ENCODE measurements at regions not wholly inside any gene's neighbourhood (a gene's known extent, or its start where the extent isn't known, plus 50 kb on each side); places are given as distances from the start of the nearest gene placed in this dataset.
"Not testable (repeated sequence)": the region's sequence is repeated elsewhere in the genome, so short reads cannot be mapped to it uniquely, and the experiment has no call there.

DNA sequence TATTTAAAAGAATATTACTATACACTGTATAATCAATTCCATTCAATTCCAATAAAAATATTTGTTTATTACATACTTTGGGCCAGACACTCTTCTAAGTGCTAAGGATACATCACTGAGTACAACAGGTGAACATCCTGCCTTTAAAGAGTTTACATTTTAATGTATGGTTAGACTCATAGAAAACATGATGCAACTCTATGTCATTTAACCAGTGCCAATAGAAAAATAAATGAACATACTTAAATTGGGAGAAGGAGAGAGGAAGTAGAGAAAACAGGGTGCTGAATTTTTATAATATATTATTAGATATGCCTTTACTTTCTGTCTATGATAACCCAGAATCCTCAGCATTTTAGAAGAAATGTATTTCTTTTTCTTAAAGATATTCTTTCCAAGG, 119.2 kb downstream of the TSEN15 start:
- DNase-seq (ENCODE audit: insufficient read length, low spot score) (no peak), FAIRE-seq (no peak)
- no peak for TF ChIP-seq TAF1 (IDR thresholded peaks at IDR 0.05; ENCODE audit: low read depth, low read length)
- no peak for TF ChIP-seq PAX5 (IDR thresholded peaks at IDR 0.05; ENCODE audit: insufficient read depth, low read length, severe bottlenecking)
- TF ChIP-seq SPI1 (IDR thresholded peaks at IDR 0.05; ENCODE audit: low read depth, low read length) = no peak
- no peak for TF ChIP-seq POLR2A (IDR thresholded peaks at IDR 0.05; ENCODE audit: low read depth, low read length)
- no peak for TF ChIP-seq POU2F2 (IDR thresholded peaks at IDR 0.05; ENCODE audit: low read depth, low read length)
- TF ChIP-seq POLR2AphosphoS5 (IDR thresholded peaks at IDR 0.05; ENCODE audit: low read depth, low read length) = no peak

DNA sequence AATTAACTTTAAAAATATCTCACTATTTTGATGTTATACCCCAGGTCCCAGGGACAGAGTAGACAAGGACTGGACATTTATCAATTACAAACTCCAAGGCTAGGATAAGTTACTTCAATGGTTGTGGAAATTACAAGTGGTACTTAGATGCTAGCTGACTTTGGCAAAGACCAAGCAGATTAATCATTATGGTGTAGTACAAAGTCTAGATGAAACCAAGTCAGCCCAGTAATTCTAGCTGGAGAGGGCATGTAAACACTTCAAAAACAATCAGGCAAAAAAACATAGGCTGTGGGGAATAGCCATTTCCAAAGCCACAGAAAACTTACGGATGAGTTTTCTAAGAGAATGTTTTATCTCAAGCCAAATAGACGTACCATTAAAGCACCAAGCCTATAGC, 124.5 kb downstream of the TSEN15 start:
- TF ChIP-seq SPI1 (IDR thresholded peaks at IDR 0.05; ENCODE audit: low read depth, low read length) (no peak), POLR2A (IDR thresholded peaks at IDR 0.05; ENCODE audit: low read depth, low read length) (no peak), POU2F2 (IDR thresholded peaks at IDR 0.05; ENCODE audit: low read depth, low read length) (no peak), PAX5 (IDR thresholded peaks at IDR 0.05; ENCODE audit: insufficient read depth, low read length, severe bottlenecking) (no peak)
- FAIRE-seq (no peak), DNase-seq (ENCODE audit: insufficient read length, low spot score) (no peak)

DNA sequence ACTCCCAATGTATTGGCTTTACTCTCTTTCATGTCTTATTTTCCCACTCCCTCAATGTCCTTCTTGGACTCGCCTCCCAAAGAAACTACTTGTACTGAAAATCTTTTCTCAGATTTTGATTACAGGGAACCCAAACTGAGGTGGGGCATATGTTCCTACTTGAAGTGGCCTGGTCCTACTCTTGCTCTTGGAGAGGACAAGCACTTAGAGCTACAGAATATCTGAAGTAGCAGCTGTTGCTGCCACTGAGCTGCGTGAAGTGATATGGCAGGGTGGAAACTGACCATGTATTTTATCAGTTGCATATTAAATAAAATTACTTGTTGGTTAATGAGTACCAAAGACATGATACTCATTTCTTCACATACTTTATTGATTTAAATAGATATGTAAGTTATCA, 129.5 kb downstream of the TSEN15 start:
- no peak for TF ChIP-seq SPI1 (IDR thresholded peaks at IDR 0.05; ENCODE audit: low read depth, low read length)
- no peak for TF ChIP-seq TAF1 (IDR thresholded peaks at IDR 0.05; ENCODE audit: low read depth, low read length)
- TF ChIP-seq POLR2AphosphoS5 (IDR thresholded peaks at IDR 0.05; ENCODE audit: low read depth, low read length) = no peak
- no peak for TF ChIP-seq PAX5 (IDR thresholded peaks at IDR 0.05; ENCODE audit: insufficient read depth, low read length, severe bottlenecking)
- no peak for TF ChIP-seq POU2F2 (IDR thresholded peaks at IDR 0.05; ENCODE audit: low read depth, low read length)
- FAIRE-seq (no peak), DNase-seq (ENCODE audit: insufficient read length, low spot score) (no peak)

DNA sequence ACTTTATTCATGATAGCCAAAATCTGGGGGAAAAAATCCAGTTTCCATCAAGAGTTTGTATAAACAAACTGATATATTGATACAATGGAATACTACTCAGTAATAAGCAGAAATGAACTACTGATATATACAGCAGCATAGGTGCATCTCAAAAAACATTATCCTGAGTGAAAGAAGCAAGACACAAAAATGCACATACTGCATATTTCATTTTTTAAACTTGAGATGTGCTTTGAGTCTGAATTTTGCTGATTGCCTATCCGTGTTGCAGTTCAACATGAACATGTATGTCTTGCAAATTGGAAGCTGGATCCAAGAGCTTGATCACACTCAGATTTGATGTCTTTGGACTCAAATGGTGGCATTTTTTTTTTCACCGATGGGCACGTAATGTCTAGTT, 132.4 kb downstream of the TSEN15 start:
- DNase-seq (ENCODE audit: insufficient read length, low spot score) (no peak), FAIRE-seq (no peak)
- TF ChIP-seq POLR2A (IDR thresholded peaks at IDR 0.05; ENCODE audit: low read depth, low read length) (no peak), POU2F2 (IDR thresholded peaks at IDR 0.05; ENCODE audit: low read depth, low read length) (no peak), TAF1 (IDR thresholded peaks at IDR 0.05; ENCODE audit: low read depth, low read length) (no peak), PAX5 (IDR thresholded peaks at IDR 0.05; ENCODE audit: insufficient read depth, low read length, severe bottlenecking) (no peak), SPI1 (IDR thresholded peaks at IDR 0.05; ENCODE audit: low read depth, low read length) (no peak), POLR2AphosphoS5 (IDR thresholded peaks at IDR 0.05; ENCODE audit: low read depth, low read length) (no peak)

DNA sequence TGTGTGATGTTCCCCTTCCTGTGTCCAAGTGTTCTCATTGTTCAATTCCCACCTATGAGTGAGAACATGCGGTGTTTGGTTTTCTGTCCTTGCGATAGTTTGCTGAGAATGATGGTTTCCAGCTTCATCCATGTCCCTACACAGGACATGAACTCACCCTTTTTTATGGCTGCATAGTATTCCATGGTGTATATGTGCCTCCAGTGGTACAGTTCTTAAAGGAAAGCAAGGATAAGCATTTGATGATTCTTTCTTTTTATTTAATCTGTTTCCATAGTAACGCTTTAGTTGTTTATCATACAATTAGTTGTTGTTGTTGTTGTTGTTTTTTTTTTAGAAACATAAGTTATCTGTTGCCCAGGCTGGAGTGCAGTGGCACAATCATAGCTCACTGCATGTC, 133.1 kb downstream of the TSEN15 start:
- not testable (repeated sequence) for FAIRE-seq; DNase-seq (ENCODE audit: insufficient read length, low spot score)

DNA sequence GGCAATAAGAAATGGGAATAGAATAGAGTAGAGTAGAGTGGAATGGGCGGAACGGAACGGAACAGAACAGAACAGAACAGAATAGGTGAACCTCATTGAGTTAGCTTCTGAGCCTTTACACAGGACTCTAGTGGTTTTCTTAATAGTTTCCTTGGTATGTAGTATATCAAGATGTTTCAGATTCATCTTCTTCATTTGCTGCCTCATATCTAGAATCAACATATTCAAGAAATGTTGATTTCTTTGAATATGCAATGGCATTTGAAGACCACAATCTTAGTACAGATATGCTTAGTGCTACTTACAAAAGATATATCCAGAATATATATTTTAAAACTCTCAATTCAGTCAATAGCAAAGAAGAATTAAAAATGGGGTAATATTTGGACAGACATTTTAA, 133.8 kb downstream of the TSEN15 start:
- no peak for FAIRE-seq
- no peak for TF ChIP-seq PAX5 (IDR thresholded peaks at IDR 0.05; ENCODE audit: insufficient read depth, low read length, severe bottlenecking)
- no peak for TF ChIP-seq TAF1 (IDR thresholded peaks at IDR 0.05; ENCODE audit: low read depth, low read length)
- TF ChIP-seq POLR2AphosphoS5 (IDR thresholded peaks at IDR 0.05; ENCODE audit: low read depth, low read length) = no peak
- TF ChIP-seq POLR2A (IDR thresholded peaks at IDR 0.05; ENCODE audit: low read depth, low read length) = no peak
- no peak for TF ChIP-seq SPI1 (IDR thresholded peaks at IDR 0.05; ENCODE audit: low read depth, low read length)
- TF ChIP-seq POU2F2 (IDR thresholded peaks at IDR 0.05; ENCODE audit: low read depth, low read length) = no peak

DNA sequence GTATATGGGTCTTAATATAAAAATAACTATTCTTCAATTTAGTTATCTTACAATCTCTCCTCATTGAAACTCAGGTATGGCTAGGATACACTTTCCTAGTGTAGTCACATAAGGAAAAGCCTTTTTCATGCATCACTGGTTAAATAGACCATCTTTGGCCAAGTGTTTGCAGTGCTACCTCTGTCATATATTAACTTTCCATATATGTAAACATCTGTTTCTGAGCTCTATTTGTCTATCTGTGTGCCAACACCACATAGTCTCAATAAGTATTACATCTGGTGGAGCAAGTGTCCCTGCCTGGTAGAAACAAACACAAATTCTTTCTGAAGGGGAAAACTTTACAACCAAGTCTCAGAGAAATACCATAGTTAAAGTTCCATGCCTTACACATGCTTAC, 134.6 kb downstream of the TSEN15 start:
- DNase-seq (ENCODE audit: insufficient read length, low spot score) = no peak
- no peak for TF ChIP-seq TAF1 (IDR thresholded peaks at IDR 0.05; ENCODE audit: low read depth, low read length)
- TF ChIP-seq POU2F2 (IDR thresholded peaks at IDR 0.05; ENCODE audit: low read depth, low read length) = no peak
- TF ChIP-seq POLR2A (IDR thresholded peaks at IDR 0.05; ENCODE audit: low read depth, low read length) = no peak
- TF ChIP-seq POLR2AphosphoS5 (IDR thresholded peaks at IDR 0.05; ENCODE audit: low read depth, low read length) = no peak
- TF ChIP-seq SPI1 (IDR thresholded peaks at IDR 0.05; ENCODE audit: low read depth, low read length) = no peak
- TF ChIP-seq PAX5 (IDR thresholded peaks at IDR 0.05; ENCODE audit: insufficient read depth, low read length, severe bottlenecking) = no peak
- no peak for FAIRE-seq

More for the DNA sequence above, 133.8 kb downstream of the TSEN15 start:
- no peak for DNase-seq (ENCODE audit: insufficient read length, low spot score)

DNA sequence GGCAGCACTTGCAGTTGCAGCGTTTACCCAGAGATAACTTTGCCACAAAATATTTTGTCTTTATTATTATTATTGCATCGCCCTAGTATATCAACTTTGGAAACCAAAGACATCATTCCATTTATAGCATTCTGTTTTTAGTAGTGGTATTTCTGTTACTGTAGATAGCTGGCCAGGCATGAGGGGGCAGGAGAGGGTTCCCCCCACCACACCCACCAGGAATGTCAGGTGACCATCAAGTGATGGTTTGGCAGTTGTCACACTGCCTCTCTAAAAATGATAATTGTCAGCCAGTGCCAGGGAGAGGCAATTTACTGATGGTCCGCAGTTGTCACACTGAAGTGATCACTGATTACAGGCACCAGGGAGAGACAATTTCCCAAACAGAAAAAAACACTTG, 135.6 kb downstream of the TSEN15 start:
- DNase-seq (ENCODE audit: insufficient read length, low spot score) (no peak), FAIRE-seq (no peak)
- TF ChIP-seq PAX5 (IDR thresholded peaks at IDR 0.05; ENCODE audit: insufficient read depth, low read length, severe bottlenecking) = no peak
- no peak for TF ChIP-seq SPI1 (IDR thresholded peaks at IDR 0.05; ENCODE audit: low read depth, low read length)
- TF ChIP-seq POU2F2 (IDR thresholded peaks at IDR 0.05; ENCODE audit: low read depth, low read length) = no peak
- no peak for TF ChIP-seq POLR2A (IDR thresholded peaks at IDR 0.05; ENCODE audit: low read depth, low read length)
- TF ChIP-seq TAF1 (IDR thresholded peaks at IDR 0.05; ENCODE audit: low read depth, low read length) = no peak
- no peak for TF ChIP-seq POLR2AphosphoS5 (IDR thresholded peaks at IDR 0.05; ENCODE audit: low read depth, low read length)

DNA sequence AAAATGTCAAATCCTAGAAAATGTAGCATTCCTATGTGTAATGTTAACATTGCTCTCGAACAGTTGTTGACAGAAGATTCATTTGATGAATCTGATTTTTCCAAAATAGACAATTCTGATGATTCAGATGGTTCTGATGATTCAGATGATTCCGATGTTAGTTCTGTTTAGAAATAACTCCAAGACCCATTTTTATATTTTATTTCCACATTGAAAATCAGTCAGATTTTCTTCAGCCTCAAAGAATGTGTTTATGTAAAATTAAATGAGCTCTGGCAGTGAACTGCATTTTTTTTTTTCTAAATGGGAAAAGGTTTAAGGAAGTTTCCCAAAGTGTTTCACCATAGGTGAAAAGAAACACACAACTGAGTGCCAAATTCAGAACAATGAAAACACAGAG, 136.5 kb downstream of the TSEN15 start:
- FAIRE-seq (no peak), DNase-seq (ENCODE audit: insufficient read length, low spot score) (no peak)
- TF ChIP-seq TAF1 (IDR thresholded peaks at IDR 0.05; ENCODE audit: low read depth, low read length) (no peak), PAX5 (IDR thresholded peaks at IDR 0.05; ENCODE audit: insufficient read depth, low read length, severe bottlenecking) (no peak), POLR2AphosphoS5 (IDR thresholded peaks at IDR 0.05; ENCODE audit: low read depth, low read length) (no peak), POU2F2 (IDR thresholded peaks at IDR 0.05; ENCODE audit: low read depth, low read length) (no peak), SPI1 (IDR thresholded peaks at IDR 0.05; ENCODE audit: low read depth, low read length) (no peak), POLR2A (IDR thresholded peaks at IDR 0.05; ENCODE audit: low read depth, low read length) (no peak)

DNA sequence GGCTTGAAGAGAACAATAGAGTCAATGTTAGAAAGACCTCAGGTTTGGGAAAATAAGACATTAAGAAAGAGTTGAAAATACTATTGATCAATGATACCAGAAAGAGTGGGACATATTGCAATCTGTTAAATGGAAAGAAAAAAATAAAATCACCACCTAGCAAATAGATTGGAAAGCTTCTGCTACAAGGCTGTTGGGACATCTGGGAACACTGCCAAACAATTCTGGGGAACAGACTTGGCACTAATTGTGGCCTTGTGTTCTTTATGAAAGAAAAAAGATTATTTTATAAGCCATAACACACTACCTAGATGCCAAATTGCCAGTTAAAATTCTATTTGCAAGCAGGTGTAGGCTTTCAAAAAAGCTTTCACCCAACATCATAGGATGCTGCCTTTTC, 137.8 kb downstream of the TSEN15 start:
- DNase-seq (ENCODE audit: insufficient read length, low spot score) (no peak), FAIRE-seq (no peak)

More for the DNA sequence above, 137.8 kb downstream of the TSEN15 start:
- TF ChIP-seq POLR2AphosphoS5 (IDR thresholded peaks at IDR 0.05; ENCODE audit: low read depth, low read length) (no peak), POU2F2 (IDR thresholded peaks at IDR 0.05; ENCODE audit: low read depth, low read length) (no peak), TAF1 (IDR thresholded peaks at IDR 0.05; ENCODE audit: low read depth, low read length) (no peak), PAX5 (IDR thresholded peaks at IDR 0.05; ENCODE audit: insufficient read depth, low read length, severe bottlenecking) (no peak), POLR2A (IDR thresholded peaks at IDR 0.05; ENCODE audit: low read depth, low read length) (no peak)

Data from GM12891 (cell line).